IMR-90 (cell line): ENCODE measurements at regions not wholly inside any gene's neighbourhood (a gene's known extent, or its start where the extent isn't known, plus 50 kb on each side); places are given as distances from the start of the nearest gene placed in this dataset.
"Not testable (repeated sequence)": the region's sequence is repeated elsewhere in the genome, so short reads cannot be mapped to it uniquely, and the experiment has no call there.

Experiments
- ATAC-seq: fragments of 200-7000 bp; cut with Tn5 transposase; 2 replicates; pipeline ENCODE4 v1.9.1; 2020; ENCODE audit warnings: low read depth, mild to moderate bottlenecking, moderate library complexity
- BruUV-seq: library from RNA; stranded (reverse); fragments of 400-500 nt; replicated peaks from 2 replicates; lab custom pipeline; 2021; lab: Mats Ljungman, UMichigan
- CTCF ChIA-PET: fragments of 300-600 bp; formaldehyde crosslinking; extraction: SDS; loops from one replicate; lab custom pipeline; 2021; ENCODE audit warnings: antibody characterized with exemption; lab: Yijun Ruan, JAX
- POLR2A ChIA-PET: fragments of 300-600 bp; sonication (Branson Sonifier 250); formaldehyde crosslinking; loops from one replicate; lab custom pipeline; 2022; ENCODE audit warnings: antibody characterized with exemption; ENCODE audit not compliant: unreplicated experiment; lab: Charles Lee
- DNase-seq: peaks from one replicate; pipeline ENCODE4 v3.0.0; 2013
- H2AFZ ChIP-seq: replicated peaks from 2 replicates; pipeline ENCODE3; 2013; ENCODE audit warnings: low read length, mild to moderate bottlenecking; ENCODE audit not compliant: poor library complexity
- H2AK5ac ChIP-seq: 2 replicates; pipeline ENCODE4 v1.6.1; 2013; ENCODE audit warnings: low read depth, low read length, inconsistent platforms
- H2AK9ac ChIP-seq: replicated peaks from 2 replicates; pipeline ENCODE3; 2013; ENCODE audit warnings: mild to moderate bottlenecking, low read depth, low read length, moderate library complexity; ENCODE audit not compliant: poor library complexity
- H2BK120ac ChIP-seq: 2 replicates; pipeline ENCODE4 v1.6.1; 2013; ENCODE audit warnings: low read depth, low read length, inconsistent platforms
- H2BK15ac ChIP-seq: 3 replicates; pipeline ENCODE4 v1.6.1; 2013; ENCODE audit warnings: low read depth, low read length, inconsistent platforms
- H2BK20ac ChIP-seq: 2 replicates; pipeline ENCODE4 v1.6.1; 2013; ENCODE audit warnings: low read depth, mild to moderate bottlenecking, inconsistent platforms, low read length, moderate library complexity
- H2BK5ac ChIP-seq: 2 replicates; pipeline ENCODE4 v1.6.1; 2013; ENCODE audit warnings: mild to moderate bottlenecking, low read depth, low read length, inconsistent platforms; ENCODE audit not compliant: poor library complexity, severe bottlenecking
- H3K14ac ChIP-seq: replicated peaks from 2 replicates; pipeline ENCODE4 v1.6.1; 2013; ENCODE audit warnings: low read depth, low read length, inconsistent platforms
- H3K18ac ChIP-seq: 2 replicates; pipeline ENCODE4 v1.6.1; 2013; ENCODE audit warnings: low read depth, low read length, control low read depth
- H3K23ac ChIP-seq: 2 replicates; pipeline ENCODE4 v1.6.1; 2013; ENCODE audit warnings: low read depth, low read length, inconsistent platforms
- H3K27ac ChIP-seq: 2 replicates; pipeline ENCODE4 v1.5.1; 2013; ENCODE audit warnings: mild to moderate bottlenecking, control low read depth, low read length; ENCODE audit not compliant: insufficient read depth
- H3K27me3 ChIP-seq: 2 replicates; pipeline ENCODE4 v1.6.1; 2013; ENCODE audit warnings: low read length; ENCODE audit not compliant: control insufficient read depth, insufficient read depth
- H3K36me3 ChIP-seq: 2 replicates; pipeline ENCODE4 v1.6.1; 2013; ENCODE audit warnings: low read length, mixed read lengths; ENCODE audit not compliant: control insufficient read depth, insufficient read depth
- H3K4ac ChIP-seq: 2 replicates; pipeline ENCODE4 v1.6.1; 2013; ENCODE audit warnings: low read depth, low read length, inconsistent platforms
- H3K4me1 ChIP-seq: 2 replicates; pipeline ENCODE4 v1.6.1; 2013; ENCODE audit warnings: low read length, mixed read lengths; ENCODE audit not compliant: control insufficient read depth, insufficient read depth
- H3K4me2 ChIP-seq: 2 replicates; pipeline ENCODE4 v1.6.1; 2013; ENCODE audit warnings: low read depth, mild to moderate bottlenecking, control low read depth, low read length, moderate library complexity
- H3K4me3 ChIP-seq: 2 replicates; pipeline ENCODE4 v1.5.1; 2013; ENCODE audit warnings: low read depth, mild to moderate bottlenecking, control low read depth, low read length, moderate library complexity; ENCODE audit not compliant: insufficient read depth
- H3K56ac ChIP-seq: 2 replicates; pipeline ENCODE4 v1.6.1; 2013; ENCODE audit warnings: low read length, inconsistent platforms; ENCODE audit not compliant: insufficient read depth; ENCODE audit errors: extremely low read depth
- H3K79me1 ChIP-seq, 2 experiments: 2 replicates each; pipeline ENCODE4 v1.6.1; 2013; ENCODE audit warnings: low read length in 2 of 2, inconsistent platforms in 1 of 2, low read depth in 1 of 2
- H3K9ac ChIP-seq: 2 replicates; pipeline ENCODE4 v1.6.1; 2013; ENCODE audit warnings: low read depth, low read length, control low read depth
- H3K9me1 ChIP-seq: 2 replicates; pipeline ENCODE4 v1.6.1; 2013; ENCODE audit warnings: low read length, inconsistent platforms; ENCODE audit not compliant: insufficient read depth
- H3K9me3 ChIP-seq: 2 replicates; pipeline ENCODE4 v1.6.1; 2013; ENCODE audit warnings: low read length; ENCODE audit not compliant: control insufficient read depth, insufficient read depth
- H4K20me1 ChIP-seq: 2 replicates; pipeline ENCODE4 v1.6.1; 2013; ENCODE audit warnings: low read length, inconsistent platforms; ENCODE audit not compliant: insufficient read depth
- H4K5ac ChIP-seq: 2 replicates; pipeline ENCODE4 v1.6.1; 2013; ENCODE audit warnings: mild to moderate bottlenecking, low read depth, low read length, control low read depth
- H4K8ac ChIP-seq, 2 experiments: 2 replicates each; pipeline ENCODE4 v1.6.1; 2013; ENCODE audit warnings: low read depth in 2 of 2, low read length in 2 of 2, control low read depth in 1 of 2, inconsistent platforms in 1 of 2
- H4K91ac ChIP-seq: 2 replicates; pipeline ENCODE4 v1.6.1; 2013; ENCODE audit warnings: low read depth, low read length, inconsistent platforms; ENCODE audit not compliant: insufficient read depth
- BHLHE40 ChIP-seq: fragments of 150-350 bp; IDR thresholded peaks from 2 replicates; pipeline ENCODE4 v1.6.1; 2016; ENCODE audit warnings: mild to moderate bottlenecking, low read depth, low read length
- CEBPB ChIP-seq: IDR thresholded peaks from 2 replicates; pipeline ENCODE4 v1.6.1; 2012; ENCODE audit warnings: low read depth, low read length, improper control_type of control experiment
- ELK1 ChIP-seq: fragments of 150-350 bp; IDR thresholded peaks from 2 replicates; pipeline ENCODE4 v1.6.1; 2016; ENCODE audit warnings: low read depth, mild to moderate bottlenecking, low read length, moderate library complexity, borderline replicate concordance
- MAFK ChIP-seq: IDR thresholded peaks from 2 replicates; pipeline ENCODE4 v1.6.1; 2012; ENCODE audit warnings: low read depth, low read length, improper control_type of control experiment
- NFE2L2 ChIP-seq: fragments of 150-350 bp; IDR thresholded peaks from 2 replicates; pipeline ENCODE4 v1.6.1; 2016; ENCODE audit warnings: low read depth, mild to moderate bottlenecking, low read length
- POLR2A ChIP-seq: IDR thresholded peaks from 2 replicates; pipeline ENCODE4 v1.6.1; 2012; ENCODE audit warnings: mild to moderate bottlenecking, low read depth, low read length
- WGBS, 2 experiments: methylation state at CpG; one replicate each; pipeline versions ENCODE4 v1.1.5 to v1.1.7; 2013; ENCODE audit warnings: missing lambda C conversion rate in 2 of 2; ENCODE audit not compliant: insufficient read length in 1 of 2; ENCODE audit errors: extremely low coverage in 2 of 2; 5-methylcytosine and 5-hydroxymethylcytosine counted together
- dilution Hi-C: fragments of 300-500 bp; cut with HindIII; formaldehyde crosslinking; loops from one replicate; pipeline ENCODE4 v1.14.3; 2018; ENCODE audit warnings: low sequenced_read_pairs; ENCODE audit not compliant: unreplicated experiment
- in situ Hi-C: fragments of 300-500 bp; cut with MboI; formaldehyde crosslinking; loops from 3 replicates; pipeline ENCODE4 v1.14.3; 2019; ENCODE audit warnings: low sequenced_read_pairs, inconsistent platforms, mixed read lengths
- intact Hi-C: fragments of 100-400 bp; cut with micrococcal nuclease; formaldehyde crosslinking; loops from 2 replicates; pipeline ENCODE4 v1.10.0; 2022

- TF ChIP-seq POLR2A (no peak), NFE2L2 (no peak), ELK1 (no peak), BHLHE40 (no peak), CEBPB (no peak), MAFK (no peak)
- no peak overlapping the region for H3K9ac ChIP-seq
- H3K4me3 ChIP-seq = no peak overlapping the region
- H3K23ac ChIP-seq = no peak overlapping the region
- DNase-seq (no peak), ATAC-seq (no peak)
- no peak overlapping the region for H4K8ac ChIP-seq
- H3K14ac ChIP-seq = no peak overlapping the region
- H4K91ac ChIP-seq = no peak overlapping the region
- H3K4me1 ChIP-seq = no peaks in the 10 kb centered on the region
- H2AFZ ChIP-seq = no peak overlapping the region
- no peaks in the 10 kb centered on the region for H3K36me3 ChIP-seq
- no peak overlapping the region for H2BK120ac ChIP-seq
- no peak overlapping the region for H2AK9ac ChIP-seq
- H4K5ac ChIP-seq = no peak overlapping the region
- H3K4ac ChIP-seq = no peak overlapping the region
- intact Hi-C loops (no loop called here), dilution Hi-C loops (no loop called here), in situ Hi-C loops (no loop called here)
- H3K27ac ChIP-seq = no peak overlapping the region
- no peak overlapping the region for H3K56ac ChIP-seq
- H2BK5ac ChIP-seq = no peak overlapping the region
- no peak overlapping the region for H3K4me2 ChIP-seq
- no peaks in the 10 kb centered on the region for H3K9me1 ChIP-seq
- no peak overlapping the region for H2BK15ac ChIP-seq
- no TSS peak for BruUV-seq
- peaks cover 43% of the 10 kb centered on the region for H3K27me3 ChIP-seq
- no peak overlapping the region for H2BK20ac ChIP-seq
- no peak overlapping the region for H3K18ac ChIP-seq
- WGBS, 2 experiments = no CpG with 5 or more reads among the region's 3 CpGs
- peaks cover 3% of the 10 kb centered on the region; the same call in 1 of the 2 replicates for H3K9me3 ChIP-seq
- no peaks in the 10 kb centered on the region for H3K79me1 ChIP-seq
- no peak overlapping the region for H2AK5ac ChIP-seq
- ChIA-PET CTCF (no interaction called here), POLR2A (no interaction called here)
- H4K20me1 ChIP-seq = no peaks in the 10 kb centered on the region; the same call in 1 of the 2 replicates
These were observed 170.1 kb upstream of the IRF2BP2 start for GRCh38 chr1:234780112-234780511.

GRCh38 chr1:234779600-234779999, 169.6 kb upstream of the IRF2BP2 start:
- H3K9me1 ChIP-seq, H3K79me1 ChIP-seq, H2BK120ac ChIP-seq, H3K18ac ChIP-seq, BruUV-seq, H3K14ac ChIP-seq, H2AK5ac ChIP-seq, dilution Hi-C loops, H3K4me1 ChIP-seq, H2AFZ ChIP-seq, in situ Hi-C loops, H3K4ac ChIP-seq, intact Hi-C loops, DNase-seq, H4K5ac ChIP-seq, H3K4me3 ChIP-seq, POLR2A ChIA-PET, CTCF ChIA-PET, H3K36me3 ChIP-seq, H4K8ac ChIP-seq, H3K56ac ChIP-seq, H2AK9ac ChIP-seq, H3K4me2 ChIP-seq, H3K27ac ChIP-seq, H2BK15ac ChIP-seq, H3K9me3 ChIP-seq, H4K20me1 ChIP-seq, H4K91ac ChIP-seq, H3K9ac ChIP-seq, H3K23ac ChIP-seq, ATAC-seq, H2BK5ac ChIP-seq, H2BK20ac ChIP-seq: not testable (repeated sequence)
- 68% methylated on average over 5 of the region's 5 CpGs; no CpG with 5 or more reads in 1 of the 2 experiments for WGBS, 2 experiments
- peaks cover 43% of the 10 kb centered on the region for H3K27me3 ChIP-seq
